T-cell (primary cell): ENCODE measurements at regions not wholly inside any gene's neighbourhood (a gene's known extent, or its start where the extent isn't known, plus 50 kb on each side); places are given as distances from the start of the nearest gene placed in this dataset.

Experiments
- ATAC-seq, 4 experiments: fragments of 200-7000 bp in 3 of 4; fragments of 150-1000 bp in 1 of 4; cut with Tn5 transposase; replicated peaks in 1 of 4; 1 replicate in 3 of 4; 2 replicates in 1 of 4; pipeline ENCODE4 v1.10.0; 2021; ENCODE audit warnings: moderate library complexity in 3 of 4, mild to moderate bottlenecking in 2 of 4, moderate number of reproducible peaks in 1 of 4
- CTCF ChIA-PET, 2 donors: fragments of 300-600 bp; sonication (Branson Sonifier 250); formaldehyde crosslinking; loops; one replicate each; lab custom pipeline; 2022; ENCODE audit warnings: antibody characterized with exemption in 2 of 2; lab: Charles Lee
- POLR2A ChIA-PET, 2 donors: fragments of 300-600 bp; sonication (Branson Sonifier 250); formaldehyde crosslinking; loops; one replicate each; lab custom pipeline; 2022; ENCODE audit warnings: antibody characterized with exemption in 2 of 2; lab: Charles Lee
- DNase-seq, 35 experiments: peaks; one replicate each; pipeline versions ENCODE4 v3.0.0 to v3.0.0-alpha.2; 2013 to 2023
- H3K27ac ChIP-seq: one replicate; pipeline ENCODE4 v1.5.1; 2013; ENCODE audit warnings: low read length
- H3K27me3 ChIP-seq, 2 experiments: replicated peaks in 1 of 2; 1 replicate in 1 of 2; 2 replicates in 1 of 2; pipeline versions ENCODE4 v1.6.1 to v1.7.0; 2013; ENCODE audit warnings: low read length in 1 of 2, mixed read lengths in 1 of 2; ENCODE audit not compliant: control insufficient read depth in 2 of 2, insufficient read depth in 2 of 2; ENCODE audit errors: extremely low read depth in 1 of 2
- H3K36me3 ChIP-seq, 2 donors: 1 replicate in 1 of 2; 2 replicates in 1 of 2; pipeline versions ENCODE4 v1.6.1 to v1.7.0; 2013; ENCODE audit warnings: low read length in 1 of 2; ENCODE audit not compliant: control insufficient read depth in 2 of 2, insufficient read depth in 1 of 2; ENCODE audit errors: extremely low read depth in 1 of 2
- H3K4me1 ChIP-seq, 2 experiments: 1 replicate in 1 of 2; 2 replicates in 1 of 2; pipeline versions ENCODE4 v1.6.1 to v1.7.0; 2013; ENCODE audit warnings: low read length in 2 of 2, mixed read lengths in 1 of 2; ENCODE audit not compliant: insufficient read depth in 2 of 2, control insufficient read depth in 1 of 2; ENCODE audit errors: extremely low read depth in 1 of 2
- H3K4me3 ChIP-seq, 2 donors: 1 replicate in 1 of 2; 2 replicates in 1 of 2; pipeline versions ENCODE4 v1.5.1 to v1.7.0; 2013; ENCODE audit warnings: mild to moderate bottlenecking in 2 of 2, low read length in 1 of 2, moderate library complexity in 1 of 2; ENCODE audit not compliant: control insufficient read depth in 1 of 2; ENCODE audit errors: extremely low read depth in 1 of 2
- H3K9me3 ChIP-seq: 2 replicates; pipeline ENCODE4 v1.7.0; 2013
- H3K27ac Mint-ChIP-seq, 2 donors: one replicate each; pipeline ENCODE4 v1.8.0; 2020 to 2021; ENCODE audit warnings: mild to moderate bottlenecking in 2 of 2, mixed read lengths in 2 of 2
- H3K27me3 Mint-ChIP-seq, 2 donors: one replicate each; pipeline ENCODE4 v1.8.0; 2021 to 2022; ENCODE audit warnings: mixed read lengths in 2 of 2
- H3K36me3 Mint-ChIP-seq: one replicate; pipeline ENCODE4 v1.8.0; 2021; ENCODE audit warnings: mixed read lengths
- H3K4me1 Mint-ChIP-seq, 3 donors: one replicate each; pipeline ENCODE4 v1.8.0; 2020 to 2022; ENCODE audit warnings: mixed read lengths in 3 of 3, mild to moderate bottlenecking in 1 of 3
- H3K4me3 Mint-ChIP-seq, 3 donors: one replicate each; pipeline ENCODE4 v1.8.0; 2020 to 2022; ENCODE audit warnings: mild to moderate bottlenecking in 3 of 3, mixed read lengths in 3 of 3, moderate library complexity in 3 of 3
- H3K9me3 Mint-ChIP-seq, 3 donors: one replicate each; pipeline ENCODE4 v1.8.0; 2020 to 2022; ENCODE audit warnings: mixed read lengths in 3 of 3
- WGBS: methylation state at CpG from one replicate; pipeline ENCODE4 v1.1.5; 2013; ENCODE audit warnings: missing lambda C conversion rate; ENCODE audit not compliant: insufficient coverage; 5-methylcytosine and 5-hydroxymethylcytosine counted together

GRCh38 chr12:123042833-123043232 is 62.4 kb downstream of the ARL6IP4 start:
- Mint-ChIP-seq H3K4me1 (peaks cover 27 to 63% (median 35%) of the 10 kb centered on the region in 3 donors), H3K27me3 (no peaks in the 10 kb centered on the region), H3K4me3 (peak overlapping the region in 1 of 3 donors; percentile 24), H3K27ac (peak overlapping the region in 1 of 2 donors; percentile 82), H3K36me3 (no peaks in the 10 kb centered on the region), H3K9me3 (no peaks in the 10 kb centered on the region)
- WGBS = no CpG with 5 or more reads among the region's 2 CpGs
- ChIA-PET POLR2A (no interaction called here), CTCF (interaction anchor here (0.6 to 2.6 kb wide), 7 partner anchors 32 to 539 kb away, joined by 3 to 23 read pairs (median 4); partner anchors contain the start of gene OGFOD2 (in 1 of the 2))
- Histone ChIP-seq H3K27ac (no peak overlapping the region), H3K9me3 (no peaks in the 10 kb centered on the region), H3K4me3 (no peak overlapping the region), H3K27me3 (no peaks in the 10 kb centered on the region), H3K36me3 (peaks cover 0 to 2% of the 10 kb centered on the region in 2 donors), H3K4me1 (peaks cover 12 to 23% of the 10 kb centered on the region in 2 experiments)
- DNase-seq (no peak), ATAC-seq (no peak)

DNA sequence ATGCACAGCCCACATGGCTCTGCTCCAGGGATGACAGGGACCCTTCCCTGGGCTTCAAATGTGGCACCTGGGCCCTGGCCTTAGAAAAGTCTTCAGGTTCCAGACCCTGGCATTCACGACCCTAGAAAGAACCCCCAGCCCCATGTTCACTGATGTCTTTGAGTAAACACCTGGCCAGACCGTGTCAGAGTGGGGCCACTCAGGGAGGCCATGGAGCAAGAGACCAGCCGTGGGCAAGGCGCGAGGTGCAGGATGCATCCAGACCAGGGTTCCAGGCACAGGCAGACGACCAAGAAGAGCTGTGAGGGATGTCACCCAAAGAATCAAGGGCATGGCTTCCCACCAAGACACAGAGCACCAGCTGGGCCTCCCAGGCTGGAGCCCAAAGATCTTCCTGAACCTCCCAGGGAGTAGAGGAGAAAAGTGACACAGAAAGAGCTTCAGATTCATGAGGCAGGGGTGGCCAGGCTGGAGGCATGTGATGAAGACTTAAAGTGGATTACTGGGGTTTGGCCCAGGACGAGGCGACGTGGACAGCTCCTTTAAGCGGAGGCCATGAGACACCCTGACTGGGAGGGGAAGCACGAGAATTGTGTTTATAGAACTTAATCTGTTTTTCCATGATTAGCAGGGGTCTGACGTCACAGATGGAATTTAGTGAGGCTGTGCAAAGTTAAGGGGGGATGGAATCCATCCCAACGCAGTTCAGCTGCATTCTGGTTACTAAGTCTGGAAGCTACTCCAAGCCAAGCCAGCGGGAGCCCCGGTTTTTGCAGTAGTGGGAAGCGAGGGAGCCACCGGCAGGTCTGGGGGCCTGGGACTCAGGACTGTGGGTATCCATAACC is 61.6 kb downstream of the ARL6IP4 start:
- H3K4me1 Mint-ChIP-seq = peaks cover 25 to 59% (median 32%) of the 10 kb centered on the region in 3 donors
- Histone ChIP-seq H3K27me3 (no peaks in the 10 kb centered on the region), H3K36me3 (peaks cover 0 to 2% of the 10 kb centered on the region in 2 donors), H3K9me3 (no peaks in the 10 kb centered on the region), H3K4me3 (no peak overlapping the region), H3K27ac (no peak overlapping the region), H3K4me1 (peaks cover 12 to 23% of the 10 kb centered on the region in 2 experiments)
- ATAC-seq = no peak
- peak overlapping the region in 1 of 2 donors; percentile 28 for H3K27ac Mint-ChIP-seq
- H3K36me3 Mint-ChIP-seq = no peaks in the 10 kb centered on the region
- no peaks in the 10 kb centered on the region for H3K9me3 Mint-ChIP-seq
- DNase-seq = no peak
- CTCF ChIA-PET = interaction anchor here (0.8 to 1.8 kb wide), 2 partner anchors 181 to 198 kb away, joined by 3 to 5 read pairs; no protein-coding TSS in a partner anchor
- H3K27me3 Mint-ChIP-seq = no peaks in the 10 kb centered on the region
- 85% methylated on average over 13 of the region's 17 CpGs for WGBS
- POLR2A ChIA-PET = interaction anchor here in 1 of 2 donors (0.5 to 0.7 kb wide), 2 partner anchors 151 to 191 kb away, joined by 3 to 4 read pairs; partner anchors contain the start of gene MTRFR
- H3K4me3 Mint-ChIP-seq = no peak overlapping the region

DNA sequence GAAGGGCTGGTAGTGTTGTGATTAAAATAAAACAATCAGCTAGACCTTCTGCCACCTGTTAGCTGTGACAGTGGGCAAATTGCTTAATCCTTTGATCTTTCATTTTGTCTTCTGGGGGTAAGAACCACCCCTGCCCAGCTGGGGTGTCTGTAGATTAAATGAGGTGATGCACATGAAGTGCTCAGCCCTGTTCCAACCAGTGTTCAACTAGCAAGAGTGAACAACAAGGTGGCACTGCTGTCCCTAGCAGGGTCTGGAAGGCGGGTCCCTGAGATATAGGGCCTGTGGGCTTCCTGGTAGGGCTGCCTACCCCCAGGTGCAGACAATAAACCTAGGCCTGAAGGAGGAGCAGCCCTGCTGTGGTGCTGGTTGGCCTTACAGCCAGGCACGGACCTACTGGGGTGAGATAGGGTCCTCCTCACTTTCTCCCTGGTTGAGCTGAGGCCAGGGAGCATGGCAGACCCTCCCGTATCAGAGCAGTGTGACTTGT is 60.6 kb downstream of the ARL6IP4 start:
- Mint-ChIP-seq H3K27ac (no peak overlapping the region), H3K4me1 (peaks cover 22 to 57% (median 26%) of the 10 kb centered on the region in 3 donors), H3K4me3 (no peak overlapping the region), H3K9me3 (no peaks in the 10 kb centered on the region), H3K36me3 (no peaks in the 10 kb centered on the region), H3K27me3 (no peaks in the 10 kb centered on the region)
- ATAC-seq = no peak
- DNase-seq = no peak
- ChIA-PET CTCF (no interaction called here), POLR2A (interaction anchor here in 1 of 2 donors (0.5 kb wide), 1 partner anchor 76 kb away, joined by 7 read pairs; no protein-coding TSS in a partner anchor)
- Histone ChIP-seq H3K27ac (no peak overlapping the region), H3K36me3 (peaks cover 0 to 6% of the 10 kb centered on the region in 2 donors), H3K4me1 (peaks cover 12 to 23% of the 10 kb centered on the region in 2 experiments), H3K4me3 (no peak overlapping the region), H3K27me3 (no peaks in the 10 kb centered on the region), H3K9me3 (no peaks in the 10 kb centered on the region)
- WGBS = 67% methylated on average over 3 of the region's 3 CpGs

GRCh38 chr12:123040106-123040505 is 59.6 kb downstream of the ARL6IP4 start:
- no peaks in the 10 kb centered on the region for H3K9me3 Mint-ChIP-seq
- ATAC-seq (no peak), DNase-seq (no peak)
- H3K36me3 Mint-ChIP-seq = no peaks in the 10 kb centered on the region
- Histone ChIP-seq H3K27me3 (no peaks in the 10 kb centered on the region), H3K27ac (no peak overlapping the region), H3K4me1 (peaks cover 12 to 21% of the 10 kb centered on the region in 2 experiments), H3K36me3 (peaks cover 0 to 6% of the 10 kb centered on the region in 2 donors), H3K9me3 (no peaks in the 10 kb centered on the region), H3K4me3 (no peak overlapping the region)
- CTCF ChIA-PET = no interaction called here
- POLR2A ChIA-PET = no interaction called here
- H3K27me3 Mint-ChIP-seq = no peaks in the 10 kb centered on the region
- no peak overlapping the region for H3K27ac Mint-ChIP-seq
- H3K4me3 Mint-ChIP-seq = no peak overlapping the region
- no CpG with 5 or more reads among the region's 2 CpGs for WGBS
- H3K4me1 Mint-ChIP-seq = peaks cover 21 to 53% (median 22%) of the 10 kb centered on the region in 3 donors

GRCh38 chr12:123038966-123039365 is 58.5 kb downstream of the ARL6IP4 start:
- Mint-ChIP-seq H3K27ac (no peak overlapping the region), H3K36me3 (no peaks in the 10 kb centered on the region), H3K4me1 (peaks cover 22 to 53% (median 23%) of the 10 kb centered on the region in 3 donors), H3K4me3 (no peak overlapping the region), H3K9me3 (no peaks in the 10 kb centered on the region), H3K27me3 (no peaks in the 10 kb centered on the region)
- Histone ChIP-seq H3K27me3 (no peaks in the 10 kb centered on the region), H3K4me1 (peaks cover 18 to 23% of the 10 kb centered on the region in 2 experiments), H3K4me3 (no peak overlapping the region), H3K27ac (no peak overlapping the region), H3K9me3 (no peaks in the 10 kb centered on the region), H3K36me3 (peaks cover 3 to 6% of the 10 kb centered on the region in 2 donors)
- ChIA-PET CTCF (no interaction called here), POLR2A (no interaction called here)
- DNase-seq (no peak), ATAC-seq (no peak)
- 100% methylated on average over 2 of the region's 6 CpGs for WGBS

DNA sequence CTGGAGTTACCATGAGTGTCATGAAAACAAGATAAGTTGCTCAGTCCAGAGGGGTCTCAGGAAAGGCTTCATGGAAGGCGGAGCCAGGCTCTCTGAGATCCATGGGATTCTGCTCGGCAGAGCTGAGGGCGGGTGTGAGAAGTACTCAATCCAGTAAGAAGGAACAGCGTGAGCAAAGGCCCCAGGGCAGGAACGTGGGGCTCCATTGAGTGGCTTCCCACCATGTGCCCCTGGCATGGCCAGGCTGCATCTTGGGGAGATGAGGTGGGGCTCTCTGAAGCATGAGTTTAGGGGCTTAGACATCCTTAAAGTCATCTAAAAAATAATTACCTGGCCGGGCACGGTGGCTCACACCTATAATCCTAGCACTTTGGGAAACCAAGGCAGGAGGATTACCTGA is 58.0 kb downstream of the ARL6IP4 start:
- no peak overlapping the region for H3K4me3 Mint-ChIP-seq
- no peak for ATAC-seq

More for the DNA sequence above, 58.0 kb downstream of the ARL6IP4 start:
- no peaks in the 10 kb centered on the region for H3K9me3 ChIP-seq
- H3K27ac ChIP-seq = no peak overlapping the region
- no peak overlapping the region for H3K4me3 ChIP-seq
- H3K36me3 ChIP-seq = peaks cover 3 to 6% of the 10 kb centered on the region in 2 donors
- CTCF ChIA-PET = no interaction called here
- POLR2A ChIA-PET = no interaction called here
- H3K27me3 Mint-ChIP-seq = no peaks in the 10 kb centered on the region
- peaks cover 5% of the 10 kb centered on the region for H3K36me3 Mint-ChIP-seq
- DNase-seq = no peak
- 100% methylated on average over 5 of the region's 7 CpGs for WGBS
- no peak overlapping the region for H3K27ac Mint-ChIP-seq
- H3K4me1 Mint-ChIP-seq = peaks cover 22 to 53% (median 23%) of the 10 kb centered on the region in 3 donors
- no peaks in the 10 kb centered on the region for H3K27me3 ChIP-seq
- peaks cover 15 to 23% of the 10 kb centered on the region in 2 experiments for H3K4me1 ChIP-seq
- no peaks in the 10 kb centered on the region for H3K9me3 Mint-ChIP-seq
